Posterior vena cava (tissue), 2 donors: ENCODE measurements at regions not wholly inside any gene's neighbourhood (a gene's known extent, or its start where the extent isn't known, plus 50 kb on each side); places are given as distances from the start of the nearest gene placed in this dataset.

Experiments used
- DNase-seq: peaks from one replicate; pipeline ENCODE4 v3.0.0-alpha.2; 2020; ENCODE audit warnings: low spot score
- intact Hi-C, 2 donors: fragments of 100-400 bp; cut with DNase I; formaldehyde crosslinking; loops; one replicate each; pipeline versions ENCODE4 v1.14.1 to v1.14.2; 2022 to 2023
- donor health status: DM: yes; HTN: yes; CAD: no.
- donor health status: DM: yes; HTN: yes; CAD: no.

DNA sequence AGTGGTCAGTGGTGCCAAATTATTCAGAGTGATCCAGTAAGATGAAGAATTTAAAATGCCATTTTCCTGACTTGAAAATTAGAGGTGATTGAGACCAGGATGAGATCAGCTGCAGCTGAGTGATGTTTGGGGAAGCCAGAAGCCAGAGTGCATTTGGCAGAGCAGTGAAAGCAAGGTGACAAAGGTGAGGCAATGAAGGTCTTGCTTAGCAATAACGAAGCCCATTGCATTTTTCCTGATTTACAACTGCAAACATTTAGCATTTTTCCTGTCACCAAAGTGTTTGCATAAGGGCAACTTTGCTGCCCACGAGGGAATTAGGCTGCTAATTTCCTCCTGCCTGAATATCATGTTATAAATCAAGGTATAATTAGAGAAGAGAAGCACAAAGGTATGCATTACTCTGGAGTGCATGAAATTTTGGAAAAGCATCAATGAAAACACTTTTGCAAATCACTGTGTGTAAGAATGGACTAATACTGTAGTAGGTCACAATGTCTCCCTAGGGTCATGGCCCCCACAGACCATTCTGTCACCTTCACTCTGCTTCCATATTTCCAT, 188.2 kb upstream of the LYPLAL1 start:
- intact Hi-C loops: no loop called here
- DNase-seq: no peak

- intact Hi-C loops: no loop called here
Observed at GRCh38 chr1:218986816-218987215, 186.9 kb upstream of the LYPLAL1 start.

GRCh38 chr1:218990019-218990418, 183.7 kb upstream of the LYPLAL1 start:
- intact Hi-C loops: no loop called here
- DNase-seq: no peak

More at GRCh38 chr1:218986816-218987215, 186.9 kb upstream of the LYPLAL1 start:
- no peak for DNase-seq

GRCh38 chr1:218991089-218991488, 182.6 kb upstream of the LYPLAL1 start:
- intact Hi-C loops: no loop called here
- no peak for DNase-seq

DNA sequence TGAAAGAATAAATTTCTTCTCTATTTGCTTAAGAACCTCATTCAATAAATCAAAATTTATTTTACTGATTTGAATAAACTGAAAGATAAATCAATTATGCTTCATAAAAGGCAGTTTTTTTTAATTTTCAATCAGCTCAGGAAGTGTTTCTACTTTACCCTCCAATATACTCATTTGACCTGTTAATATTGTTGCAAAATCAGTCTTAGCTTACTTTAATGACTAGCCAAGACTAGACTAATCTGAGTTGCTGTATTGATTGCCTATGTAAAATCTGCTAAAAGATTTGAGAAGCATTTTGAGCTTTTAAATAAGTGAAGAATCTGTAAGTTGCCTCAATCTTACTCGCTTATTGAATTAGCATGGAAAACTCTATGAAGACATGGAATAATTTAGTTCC, 179.1 kb upstream of the LYPLAL1 start:
- DNase-seq: no peak
- intact Hi-C loops: no loop called here

DNA sequence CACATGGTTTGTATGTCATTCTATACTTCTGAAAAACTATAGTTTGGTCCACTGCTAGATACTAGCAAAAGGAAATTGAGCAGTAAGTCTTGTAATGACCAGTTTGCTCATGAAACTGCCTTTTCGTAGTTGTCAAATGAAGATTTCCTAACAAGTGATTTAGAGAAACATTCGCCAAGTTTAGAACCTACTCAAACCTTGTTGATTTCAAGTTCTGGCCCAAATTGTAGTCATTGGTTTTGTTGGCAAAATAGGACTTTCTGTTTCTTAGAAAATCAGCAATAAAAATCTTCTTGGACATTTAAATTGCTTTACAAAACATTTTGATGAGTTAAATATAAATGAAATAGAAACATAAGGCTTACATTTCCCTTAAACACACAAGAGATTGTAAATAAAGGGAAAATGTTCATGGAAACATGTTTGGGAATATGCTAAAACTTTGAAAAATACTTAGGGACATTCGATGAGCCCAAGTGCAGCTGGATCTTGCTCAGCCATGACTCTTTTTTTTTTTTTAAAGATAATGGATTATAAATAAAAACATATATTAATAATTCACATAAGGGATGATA, 178.5 kb upstream of the LYPLAL1 start:
- intact Hi-C loops: no loop called here
- DNase-seq: no peak

DNA sequence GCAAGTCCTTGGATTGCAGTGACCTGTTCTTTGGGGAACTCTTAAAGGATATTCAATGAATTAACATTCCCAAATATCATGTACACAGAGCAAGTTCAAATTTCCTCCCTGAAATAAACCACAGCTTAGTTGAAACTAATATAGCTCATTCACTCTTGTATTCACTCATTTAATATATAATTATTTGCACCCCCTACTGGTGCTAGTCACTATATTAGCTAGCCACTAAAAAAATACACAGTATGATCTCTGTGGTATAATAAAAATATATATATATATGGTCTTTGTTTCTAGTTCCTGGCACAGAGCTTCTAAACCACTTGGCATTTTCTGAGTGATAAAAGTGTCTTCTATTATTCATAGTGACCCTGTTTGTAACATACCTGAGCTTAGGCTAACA, 177.3 kb upstream of the LYPLAL1 start:
- intact Hi-C loops: no loop called here
- DNase-seq: no peak

DNA sequence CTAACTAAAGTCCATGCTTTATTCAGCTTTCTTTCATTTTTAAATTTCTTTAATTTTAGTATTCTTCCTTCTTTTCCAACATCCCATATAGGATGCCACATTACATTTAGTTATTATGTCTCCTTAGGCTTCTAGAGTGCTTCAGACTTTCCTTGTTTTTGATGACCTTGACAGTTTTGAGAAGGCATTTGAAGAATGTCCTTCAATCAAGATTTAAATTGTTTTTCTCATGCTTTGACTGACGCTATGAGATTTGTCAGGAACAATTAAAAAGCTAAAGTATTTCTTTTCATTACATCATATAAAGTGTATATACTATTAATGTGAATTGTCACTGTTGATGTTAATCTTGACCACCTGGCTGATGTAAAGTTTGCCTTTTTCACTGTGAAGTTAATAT, 173.7 kb upstream of the LYPLAL1 start:
- intact Hi-C loops: no loop called here
- DNase-seq: no peak

DNA sequence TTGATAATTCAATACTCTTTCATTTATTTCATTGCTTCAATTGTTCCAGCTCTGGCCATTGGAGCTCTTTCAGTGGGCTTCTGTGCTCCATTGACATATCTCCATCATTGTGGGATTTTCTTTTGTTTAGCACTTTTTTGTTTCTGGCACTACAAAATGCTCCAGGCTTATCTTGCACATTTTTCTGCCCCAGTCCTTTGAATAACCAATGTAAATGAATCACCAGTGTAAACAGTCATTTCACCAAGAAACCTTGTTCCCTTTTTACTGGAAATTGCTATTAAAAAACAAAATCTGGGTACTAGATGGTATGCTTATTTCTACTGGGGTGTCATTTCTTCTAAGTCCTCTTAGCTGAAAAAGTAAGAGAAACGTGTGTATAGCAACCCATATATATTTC, 173.0 kb upstream of the LYPLAL1 start:
- intact Hi-C loops: no loop called here
- no peak for DNase-seq

- intact Hi-C loops: no loop called here
- no peak for DNase-seq
Observed at GRCh38 chr1:219010720-219011119, 163.0 kb upstream of the LYPLAL1 start.

DNA sequence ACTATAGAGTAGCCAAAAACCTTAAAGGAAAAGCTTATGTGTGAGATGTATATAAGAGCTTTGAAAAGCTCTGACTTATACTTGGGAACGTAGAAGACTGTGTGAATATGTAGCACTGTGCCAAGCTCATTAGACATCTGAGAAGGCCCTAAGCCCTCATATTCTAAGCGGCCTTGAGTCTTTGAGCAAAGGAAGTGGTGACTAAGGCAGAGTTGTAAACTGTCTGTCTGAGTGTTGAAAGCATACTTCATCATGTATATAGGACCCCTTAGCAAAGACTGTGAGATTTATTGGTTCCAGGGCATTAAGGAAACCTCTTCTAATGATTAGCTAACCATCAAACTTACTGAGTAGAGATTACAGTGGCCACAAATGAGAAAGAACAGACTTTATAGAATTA, 153.3 kb upstream of the LYPLAL1 start:
- intact Hi-C loops: no loop called here
- DNase-seq: no peak

DNA sequence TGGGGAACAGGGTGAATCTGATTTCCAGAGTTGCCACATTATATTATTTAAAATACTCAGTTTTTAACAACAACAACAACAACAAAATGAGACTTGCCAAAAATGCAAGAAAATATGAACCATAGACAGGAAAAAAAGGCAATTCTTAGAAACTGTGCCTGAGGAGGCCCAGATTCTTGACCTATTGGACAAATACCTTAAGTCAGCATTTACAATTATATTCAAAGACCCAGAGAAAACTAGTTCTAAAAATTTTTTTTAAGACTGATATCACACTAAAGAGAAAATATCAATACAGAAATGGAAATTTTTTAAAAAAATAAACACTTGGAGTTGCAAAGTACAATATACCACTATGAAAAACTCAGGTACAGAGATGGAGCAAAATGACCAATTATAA, 152.8 kb upstream of the LYPLAL1 start:
- intact Hi-C loops: no loop called here
- DNase-seq: no peak

- intact Hi-C loops: no loop called here
- no peak for DNase-seq
Observed at GRCh38 chr1:219027146-219027673, 146.5 kb upstream of the LYPLAL1 start.

- intact Hi-C loops: no loop called here
- no peak for DNase-seq
Observed at GRCh38 chr1:219031809-219032208, 141.9 kb upstream of the LYPLAL1 start.

- DNase-seq: no peak
- intact Hi-C loops: no loop called here
Observed at GRCh38 chr1:219038398-219038797, 135.3 kb upstream of the LYPLAL1 start.

DNA sequence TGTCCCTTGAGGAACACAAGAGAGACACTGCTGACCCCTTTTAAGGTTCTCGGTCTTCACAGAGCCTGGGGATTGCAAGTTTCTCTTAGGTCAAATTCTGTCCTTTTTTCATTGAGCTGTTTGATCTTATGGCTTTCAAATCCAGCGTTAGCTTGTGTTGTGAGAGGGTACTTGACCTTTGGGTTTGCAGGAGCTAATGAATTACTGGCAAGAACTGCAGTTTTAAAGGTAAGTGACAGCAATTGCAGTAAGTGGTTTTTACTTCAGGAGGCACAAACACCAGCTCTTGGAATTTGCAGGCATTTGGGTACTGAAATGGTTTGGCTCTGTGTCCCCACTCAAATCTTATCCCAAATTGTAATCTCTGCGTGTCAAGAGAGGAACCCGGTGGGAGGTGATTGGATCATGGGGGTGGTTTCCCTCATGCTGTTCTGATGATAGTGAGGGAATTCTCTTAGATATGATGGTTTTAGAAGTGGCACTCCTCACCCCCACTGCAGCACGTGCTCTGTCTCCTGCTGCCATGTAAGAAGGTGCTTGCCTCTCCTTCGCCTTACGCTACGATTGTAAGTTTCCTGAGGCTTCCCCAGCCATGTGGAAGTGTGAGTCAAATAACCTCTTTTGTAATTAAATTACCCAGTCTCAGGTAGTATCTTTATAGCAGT, 134.5 kb upstream of the LYPLAL1 start:
- DNase-seq: no peak
- intact Hi-C loops: no loop called here

DNA sequence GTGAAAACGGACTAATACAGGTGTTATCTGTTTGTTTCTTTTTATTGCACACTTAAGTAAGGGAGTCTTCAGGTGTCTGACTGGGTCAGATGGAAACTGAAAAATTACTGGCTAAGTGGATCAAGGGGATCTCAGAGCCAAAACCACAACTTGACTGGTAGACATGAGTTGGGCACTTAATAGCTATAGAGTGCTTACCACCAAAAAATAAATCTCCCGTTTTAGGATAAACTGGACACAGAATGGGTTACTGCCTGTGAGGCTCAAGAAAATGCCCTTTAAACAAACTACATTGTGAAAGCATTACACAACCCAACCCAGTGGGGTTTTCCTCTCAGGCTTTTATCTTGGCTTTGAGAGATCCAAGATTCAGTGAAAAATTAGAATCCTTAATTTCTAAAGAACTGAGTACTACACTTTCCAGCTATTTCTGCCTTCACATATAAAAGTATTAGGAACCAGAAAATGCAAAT, 134.0 kb upstream of the LYPLAL1 start:
- intact Hi-C loops: no loop called here
- no peak for DNase-seq

- DNase-seq: no peak
- intact Hi-C loops: no loop called here
Observed at GRCh38 chr1:219040291-219040690, 133.4 kb upstream of the LYPLAL1 start.

DNA sequence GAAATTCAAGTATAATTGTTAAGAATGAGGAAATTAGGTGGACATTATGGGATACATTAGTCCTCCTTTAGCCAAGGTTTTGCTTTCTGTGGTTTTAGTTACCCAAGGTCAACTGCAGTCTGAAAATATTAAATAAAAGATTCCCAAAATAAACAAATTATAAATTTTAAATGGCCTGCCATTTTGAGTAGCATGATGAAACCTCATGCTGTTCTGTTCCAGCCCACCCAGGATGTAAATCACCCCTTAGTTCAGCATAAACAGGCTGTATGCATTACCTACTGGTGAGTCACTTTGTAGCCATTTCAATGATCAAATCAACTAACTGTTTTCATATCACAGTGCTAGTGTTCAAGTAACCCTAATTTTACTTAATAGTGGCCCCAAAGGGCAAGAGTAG, 132.5 kb upstream of the LYPLAL1 start:
- no peak for DNase-seq
- intact Hi-C loops: no loop called here

DNA sequence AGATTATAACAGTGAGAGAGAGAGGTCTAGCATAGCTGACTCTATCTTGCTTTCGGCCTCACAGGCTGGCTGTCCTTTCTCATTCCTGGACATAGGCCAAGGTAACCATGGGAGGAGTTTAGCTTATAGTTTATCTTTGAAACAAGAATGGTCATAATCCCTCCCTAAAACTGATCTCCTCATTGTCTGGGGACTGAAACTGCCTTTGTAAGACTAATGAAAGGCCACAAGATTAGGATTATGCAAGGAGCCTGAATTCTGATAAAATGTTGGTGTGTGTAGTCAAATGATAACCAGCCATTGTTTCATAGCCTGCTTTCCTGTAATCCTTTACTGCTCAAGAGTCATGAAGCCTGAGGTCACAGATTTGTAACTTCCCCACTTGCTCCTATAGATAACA, 131.9 kb upstream of the LYPLAL1 start:
- DNase-seq: no peak
- intact Hi-C loops: no loop called here

DNA sequence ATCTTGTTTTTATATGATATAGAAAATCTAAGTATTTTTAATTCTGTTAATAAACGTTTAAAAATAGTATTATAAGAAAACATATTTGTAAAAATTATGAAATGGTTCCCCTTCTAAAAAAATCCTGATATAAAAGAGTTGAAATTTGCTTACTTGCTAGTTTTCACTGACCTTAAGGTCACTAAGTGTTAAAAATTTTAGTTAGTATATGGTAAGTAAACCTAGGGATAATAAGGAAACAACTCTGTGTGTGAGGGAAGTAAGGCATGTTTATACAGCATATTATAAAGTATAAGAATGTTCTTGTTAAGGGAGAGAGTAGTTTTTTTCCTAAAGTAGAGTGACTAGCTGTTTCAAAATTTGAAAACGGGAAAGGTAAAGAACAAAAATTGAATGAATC, 130.9 kb upstream of the LYPLAL1 start:
- intact Hi-C loops: no loop called here
- no peak for DNase-seq
